ENCODE measurements at regions not wholly inside any gene's neighbourhood (a gene's known extent, or its start where the extent isn't known, plus 50 kb on each side); places are given as distances from the start of the nearest gene placed in this dataset.

- H3K4me1 Mint-ChIP-seq (ENCODE audit: low read depth), result peaks cover 14% of the 10 kb centered on the region
- peak overlapping the region; percentile 45 for H3K4me3 Mint-ChIP-seq
- no peaks in the 10 kb centered on the region for H3K36me3 Mint-ChIP-seq (ENCODE audit: low read depth)
- peak; percentile 9 for DNase-seq
- H3K27ac Mint-ChIP-seq, result peak overlapping the region; percentile 27
- no peak for TF ChIP-seq CTCF (IDR thresholded peaks at IDR 0.05)
- peaks cover 4% of the 10 kb centered on the region for H3K27me3 Mint-ChIP-seq (ENCODE audit: insufficient read depth)
- peaks cover 8% of the 10 kb centered on the region for H3K9me3 Mint-ChIP-seq
Observed at GRCh38 chr12:107379852-107380567, 286.7 kb upstream of the CRY1 start.

- Mint-ChIP-seq H3K36me3 (ENCODE audit: low read depth) (no peaks in the 10 kb centered on the region), H3K9me3 (peaks cover 12% of the 10 kb centered on the region), H3K27ac (no peak overlapping the region), H3K27me3 (ENCODE audit: insufficient read depth) (peaks cover 3% of the 10 kb centered on the region), H3K4me1 (ENCODE audit: low read depth) (peaks cover 8% of the 10 kb centered on the region), H3K4me3 (no peak overlapping the region)
- TF ChIP-seq CTCF (IDR thresholded peaks at IDR 0.05), result no peak
- DNase-seq, result no peak
Observed at GRCh38 chr12:107384645-107385044, 291.3 kb upstream of the CRY1 start.

GRCh38 chr12:107385509-107385908 is 292.2 kb upstream of the CRY1 start:
- no peak overlapping the region for H3K4me3 Mint-ChIP-seq
- no peak overlapping the region for H3K27ac Mint-ChIP-seq
- DNase-seq, result no peak
- no peaks in the 10 kb centered on the region for H3K4me1 Mint-ChIP-seq (ENCODE audit: low read depth)
- no peak for TF ChIP-seq CTCF (IDR thresholded peaks at IDR 0.05)
- peaks cover 15% of the 10 kb centered on the region for H3K9me3 Mint-ChIP-seq
- no peaks in the 10 kb centered on the region for H3K36me3 Mint-ChIP-seq (ENCODE audit: low read depth)
- peaks cover 3% of the 10 kb centered on the region for H3K27me3 Mint-ChIP-seq (ENCODE audit: insufficient read depth)

GRCh38 chr12:107386569-107386968 is 293.2 kb upstream of the CRY1 start:
- peaks cover 3% of the 10 kb centered on the region for H3K27me3 Mint-ChIP-seq (ENCODE audit: insufficient read depth)
- no peak for TF ChIP-seq CTCF (IDR thresholded peaks at IDR 0.05)
- DNase-seq, result no peak
- H3K4me1 Mint-ChIP-seq (ENCODE audit: low read depth), result no peaks in the 10 kb centered on the region
- no peaks in the 10 kb centered on the region for H3K36me3 Mint-ChIP-seq (ENCODE audit: low read depth)
- peaks cover 15% of the 10 kb centered on the region for H3K9me3 Mint-ChIP-seq
- no peak overlapping the region for H3K4me3 Mint-ChIP-seq
- no peak overlapping the region for H3K27ac Mint-ChIP-seq

- no peaks in the 10 kb centered on the region for H3K36me3 Mint-ChIP-seq (ENCODE audit: low read depth)
Observed at GRCh38 chr12:107388263-107388662, 294.9 kb upstream of the CRY1 start.

More at GRCh38 chr12:107388263-107388662, 294.9 kb upstream of the CRY1 start:
- Mint-ChIP-seq H3K4me3 (no peak overlapping the region), H3K27ac (no peak overlapping the region), H3K27me3 (ENCODE audit: insufficient read depth) (peaks cover 3% of the 10 kb centered on the region), H3K9me3 (peaks cover 15% of the 10 kb centered on the region), H3K4me1 (ENCODE audit: low read depth) (no peaks in the 10 kb centered on the region)
- no peak for DNase-seq
- TF ChIP-seq CTCF (IDR thresholded peaks at IDR 0.05), result no peak
